ENCODE measurements at regions not wholly inside any gene's neighbourhood (a gene's known extent, or its start where the extent isn't known, plus 50 kb on each side); places are given as distances from the start of the nearest gene placed in this dataset.
A peak's percentile ranks its signal among the peaks of the same experiment; 100 is the strongest.

- no peak for TF ChIP-seq CTCF (IDR thresholded peaks at IDR 0.05; ENCODE audit: insufficient read depth, low read depth, low read length)
- DNase-seq (ENCODE audit: low read depth) = no peak
- H3K4me3 ChIP-seq (ENCODE audit: low read depth, low read length) = no peak overlapping the region
Observed at GRCh38 chr5:96569770-96570169, 92.4 kb upstream of the CAST start.

- peak; percentile 91 for DNase-seq (ENCODE audit: low read depth)
- no peak overlapping the region for H3K4me3 ChIP-seq (ENCODE audit: low read depth, low read length)
- TF ChIP-seq CTCF (IDR thresholded peaks at IDR 0.05; ENCODE audit: insufficient read depth, low read depth, low read length) = no peak
Observed at GRCh38 chr5:96572864-96573512, 89.2 kb upstream of the CAST start.

GRCh38 chr5:96573513-96573894, 88.7 kb upstream of the CAST start:
- TF ChIP-seq CTCF (IDR thresholded peaks at IDR 0.05; ENCODE audit: insufficient read depth, low read depth, low read length) = no peak
- DNase-seq (ENCODE audit: low read depth) = no peak
- H3K4me3 ChIP-seq (ENCODE audit: low read depth, low read length) = no peak overlapping the region

- no peak overlapping the region for H3K4me3 ChIP-seq (ENCODE audit: low read depth, low read length)
- TF ChIP-seq CTCF (IDR thresholded peaks at IDR 0.05; ENCODE audit: insufficient read depth, low read depth, low read length) = no peak
- no peak for DNase-seq (ENCODE audit: low read depth)
Observed at GRCh38 chr5:96576876-96577275, 85.3 kb upstream of the CAST start.

- DNase-seq (ENCODE audit: low read depth) = peak; percentile 62
- no peak overlapping the region for H3K4me3 ChIP-seq (ENCODE audit: low read depth, low read length)
- TF ChIP-seq CTCF (IDR thresholded peaks at IDR 0.05; ENCODE audit: insufficient read depth, low read depth, low read length) = no peak
Observed at GRCh38 chr5:96577909-96578308, 84.3 kb upstream of the CAST start.

- no peak overlapping the region for H3K4me3 ChIP-seq (ENCODE audit: low read depth, low read length)
- DNase-seq (ENCODE audit: low read depth) = peak; percentile 80
- no peak for TF ChIP-seq CTCF (IDR thresholded peaks at IDR 0.05; ENCODE audit: insufficient read depth, low read depth, low read length)
Observed at GRCh38 chr5:96579711-96580110, 82.5 kb upstream of the CAST start.

GRCh38 chr5:96582343-96582742, 79.8 kb upstream of the CAST start:
- no peak for DNase-seq (ENCODE audit: low read depth)
- no peak for TF ChIP-seq CTCF (IDR thresholded peaks at IDR 0.05; ENCODE audit: insufficient read depth, low read depth, low read length)
- no peak overlapping the region for H3K4me3 ChIP-seq (ENCODE audit: low read depth, low read length)

Data from fibroblast of villous mesenchyme (primary cell).